Gastroesophageal sphincter (tissue), 3 donors: ENCODE measurements at regions not wholly inside any gene's neighbourhood (a gene's known extent, or its start where the extent isn't known, plus 50 kb on each side); places are given as distances from the start of the nearest gene placed in this dataset.

ENCODE experiments used
- CTCF ChIP-seq, 4 experiments: fragments of 200-600 bp in 2 of 4; fragments of 450-650 bp in 2 of 4; sonication (generic) in 1 of 4; IDR thresholded peaks; one replicate each; pipeline ENCODE4 v1.5.1; 2017 to 2019; ENCODE audit warnings: antibody characterized with exemption in 4 of 4, mild to moderate bottlenecking in 2 of 4, moderate library complexity in 2 of 4
- POLR2AphosphoS5 ChIP-seq: sonication (generic); formaldehyde crosslinking; IDR thresholded peaks from one replicate; pipeline ENCODE4 v1.6.1; 2017; ENCODE audit warnings: antibody characterized with exemption

- no peak for TF ChIP-seq CTCF (IDR thresholded peaks at IDR 0.05)
- no peak for TF ChIP-seq POLR2AphosphoS5
Measured at GRCh38 chr20:51972056-51972455, 169.7 kb upstream of the SALL4 start.
